Activated CD8-positive, alpha-beta T cell treated with anti-CD3 and anti-CD28 coated beads for 36 hours (primary cell): ENCODE measurements at regions not wholly inside any gene's neighbourhood (a gene's known extent, or its start where the extent isn't known, plus 50 kb on each side); places are given as distances from the start of the nearest gene placed in this dataset.

ENCODE experiments used
- ATAC-seq: fragments of 200-7000 bp; cut with Tn5 transposase; one replicate; pipeline ENCODE4 v1.10.0; 2021; ENCODE audit warnings: mild to moderate bottlenecking, moderate library complexity
- CTCF ChIA-PET: fragments of 350-600 bp; sonication (Branson Sonifier 250); formaldehyde crosslinking; loops from one replicate; lab custom pipeline; 2021; ENCODE audit warnings: antibody characterized with exemption; lab: Charles Lee
- POLR2A ChIA-PET: fragments of 350-600 bp; sonication (Branson Sonifier 250); formaldehyde crosslinking; loops from one replicate; lab custom pipeline; 2021; ENCODE audit warnings: antibody characterized with exemption; lab: Charles Lee
- DNase-seq: peaks from one replicate; pipeline ENCODE4 v3.0.0-alpha.2; 2020
- H3K27ac Mint-ChIP-seq: one replicate; pipeline ENCODE4 v1.8.0; 2021; ENCODE audit warnings: mild to moderate bottlenecking, mixed read lengths
- H3K27me3 Mint-ChIP-seq: one replicate; pipeline ENCODE4 v1.8.0; 2021; ENCODE audit warnings: mixed read lengths
- H3K36me3 Mint-ChIP-seq: one replicate; pipeline ENCODE4 v1.8.0; 2021; ENCODE audit warnings: low read depth, mixed read lengths
- H3K4me1 Mint-ChIP-seq: one replicate; pipeline ENCODE4 v1.8.0; 2021; ENCODE audit warnings: low read depth, mixed read lengths
- H3K4me3 Mint-ChIP-seq: one replicate; pipeline ENCODE4 v1.8.0; 2021; ENCODE audit warnings: mild to moderate bottlenecking, moderate library complexity, mixed read lengths
- H3K9me3 Mint-ChIP-seq: one replicate; pipeline ENCODE4 v1.8.0; 2021; ENCODE audit warnings: mixed read lengths
- CTCF ChIP-seq: fragments of 200-600 bp; IDR thresholded peaks from one replicate; pipeline ENCODE4 v1.8.0; 2022; ENCODE audit warnings: antibody characterized with exemption, mild to moderate bottlenecking
- intact Hi-C: fragments of 100-400 bp; cut with micrococcal nuclease; formaldehyde crosslinking; loops from one replicate; pipeline ENCODE4 v1.10.0; 2022

DNA sequence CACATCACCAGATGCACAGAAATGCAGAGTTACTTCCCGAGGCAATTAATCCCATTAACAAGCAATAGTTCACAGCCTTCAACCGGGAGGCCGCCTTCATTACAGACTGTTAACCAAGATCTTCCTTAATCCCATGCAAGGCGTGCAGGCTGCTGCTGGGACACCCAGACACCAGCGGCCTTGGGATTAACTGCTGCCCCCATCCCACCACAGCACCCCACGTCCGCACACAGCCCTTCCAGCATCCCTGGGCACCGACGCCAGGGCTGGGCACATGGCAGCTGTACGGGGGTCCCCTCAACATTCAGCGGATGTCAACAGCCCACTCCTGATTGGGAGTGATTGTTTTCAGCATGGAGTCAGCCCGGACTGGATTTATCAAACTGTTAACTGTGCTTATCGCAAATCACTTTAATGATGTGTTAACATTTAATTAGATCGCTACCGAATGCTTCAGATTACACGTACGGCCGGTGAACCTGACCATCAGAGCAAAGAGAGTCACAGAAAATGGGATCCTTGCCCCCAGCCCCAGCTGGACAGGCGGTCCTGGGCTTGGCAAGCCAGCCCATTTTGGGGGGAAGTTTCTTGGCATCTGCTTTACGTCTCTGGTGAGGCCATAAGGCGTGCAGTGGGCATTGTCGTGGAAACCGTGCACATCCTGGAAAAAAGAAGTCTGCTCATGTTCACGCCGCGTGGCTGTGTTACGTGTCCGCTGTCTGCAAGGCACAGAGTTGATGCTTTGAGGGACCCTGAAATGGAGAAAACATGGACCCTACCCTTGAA is 126.4 kb downstream of the HMX1 start:
- Mint-ChIP-seq H3K27me3 (peaks cover 1% of the 10 kb centered on the region), H3K36me3 (no peaks in the 10 kb centered on the region), H3K4me3 (no peak overlapping the region), H3K4me1 (no peaks in the 10 kb centered on the region), H3K9me3 (peaks cover 5% of the 10 kb centered on the region), H3K27ac (no peak overlapping the region)
- no peak for TF ChIP-seq CTCF
- intact Hi-C loops: no loop called here
- ChIA-PET POLR2A (no interaction called here), CTCF (no interaction called here)
- DNase-seq: no peak
- ATAC-seq: no peak

DNA sequence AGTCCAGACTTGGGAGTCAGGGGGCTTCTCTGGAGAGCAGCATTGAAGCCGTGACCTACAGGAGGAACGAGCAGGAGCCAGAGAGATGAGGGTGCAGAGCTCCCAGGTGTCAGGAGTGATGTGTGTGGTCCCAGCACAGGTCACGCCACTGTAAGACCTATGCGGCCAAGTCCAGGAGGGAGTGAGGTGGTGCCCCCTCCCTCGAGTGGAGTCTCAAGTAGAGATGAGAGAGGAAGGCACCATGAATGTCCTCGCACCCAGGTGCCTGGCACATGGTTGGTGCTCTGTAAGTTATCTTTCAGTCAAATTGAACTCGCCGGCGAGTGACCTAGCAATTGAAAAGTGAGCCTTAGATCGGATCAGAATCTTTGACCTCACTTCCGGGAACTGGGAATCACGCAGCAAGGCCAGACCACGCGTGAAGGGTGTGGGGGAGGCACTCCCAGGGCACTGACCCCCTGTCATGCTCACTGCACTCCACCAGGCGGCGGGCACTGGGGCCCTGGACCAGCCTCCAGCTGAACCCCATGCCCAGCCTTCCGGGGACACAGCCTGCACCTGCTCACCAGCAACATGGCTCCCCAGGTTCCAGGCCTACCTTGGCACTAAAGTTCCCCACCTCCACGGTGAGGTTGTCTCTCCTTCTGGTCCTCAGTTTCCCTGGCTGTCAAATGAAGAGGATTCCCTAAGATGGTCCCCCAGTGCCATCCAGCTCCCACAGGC is 127.4 kb downstream of the HMX1 start:
- ChIA-PET POLR2A (no interaction called here), CTCF (no interaction called here)
- Mint-ChIP-seq H3K4me3 (no peak overlapping the region), H3K36me3 (no peaks in the 10 kb centered on the region), H3K27ac (no peak overlapping the region), H3K27me3 (peaks cover 1% of the 10 kb centered on the region), H3K4me1 (no peaks in the 10 kb centered on the region), H3K9me3 (peaks cover 5% of the 10 kb centered on the region)
- intact Hi-C loops: no loop called here
- no peak for DNase-seq
- no peak for ATAC-seq
- no peak for TF ChIP-seq CTCF

- POLR2A ChIA-PET: no interaction called here
- Mint-ChIP-seq H3K27ac (no peak overlapping the region), H3K4me1 (no peaks in the 10 kb centered on the region), H3K27me3 (peaks cover 1% of the 10 kb centered on the region), H3K4me3 (no peak overlapping the region), H3K9me3 (peaks cover 5% of the 10 kb centered on the region), H3K36me3 (no peaks in the 10 kb centered on the region)
- no peak for ATAC-seq
- CTCF ChIA-PET: no interaction called here
- intact Hi-C loops: no loop called here
- DNase-seq: no peak
- TF ChIP-seq CTCF: no peak
Measured at GRCh38 chr4:8742546-8742945, 129.1 kb downstream of the HMX1 start.

GRCh38 chr4:8741513-8742226 is 130.0 kb downstream of the HMX1 start:
- Mint-ChIP-seq H3K4me1 (no peaks in the 10 kb centered on the region), H3K36me3 (no peaks in the 10 kb centered on the region), H3K27ac (no peak overlapping the region), H3K27me3 (peaks cover 1% of the 10 kb centered on the region), H3K9me3 (peaks cover 4% of the 10 kb centered on the region), H3K4me3 (no peak overlapping the region)
- intact Hi-C loops: no loop called here
- ChIA-PET POLR2A (no interaction called here), CTCF (no interaction called here)
- ATAC-seq: no peak
- no peak for TF ChIP-seq CTCF
- DNase-seq: no peak
